GM18505 (cell line): ENCODE measurements at regions not wholly inside any gene's neighbourhood (a gene's known extent, or its start where the extent isn't known, plus 50 kb on each side); places are given as distances from the start of the nearest gene placed in this dataset.

Experiments used
- ATAC-seq: cut with Tn5 transposase; IDR thresholded peaks from one replicate; pipeline ENCODE4 v1.9.1; 2021; ENCODE audit not compliant: unreplicated experiment
- POLR2A ChIP-seq: IDR thresholded peaks from 4 replicates; pipeline ENCODE4 v1.6.1; 2011; ENCODE audit warnings: borderline replicate concordance; ENCODE audit not compliant: insufficient read depth, insufficient read length; ENCODE audit errors: extremely low read depth

- TF ChIP-seq POLR2A = no peak
- no peak for ATAC-seq
Measured at GRCh38 chr18:55833543-55833942, 245.6 kb upstream of the TCF4 start.

- no peak for TF ChIP-seq POLR2A
- no peak for ATAC-seq
Measured at GRCh38 chr18:55830544-55830943, 242.6 kb upstream of the TCF4 start.

- no peak for TF ChIP-seq POLR2A
- ATAC-seq = no peak
Measured at GRCh38 chr18:55821219-55821618, 233.2 kb upstream of the TCF4 start.

- no peak for TF ChIP-seq POLR2A
Measured at GRCh38 chr18:55819448-55819847, 231.5 kb upstream of the TCF4 start.

GRCh38 chr18:55818284-55818683, 230.3 kb upstream of the TCF4 start:
- no peak for TF ChIP-seq POLR2A
- no peak for ATAC-seq

More at GRCh38 chr18:55819448-55819847, 231.5 kb upstream of the TCF4 start:
- no peak for ATAC-seq

GRCh38 chr18:55811925-55812324, 223.9 kb upstream of the TCF4 start:
- TF ChIP-seq POLR2A = no peak
- ATAC-seq = no peak

- TF ChIP-seq POLR2A = no peak
- ATAC-seq = no peak
Measured at GRCh38 chr18:55805666-55806065, 217.7 kb upstream of the TCF4 start.

GRCh38 chr18:55795101-55795669, 207.2 kb upstream of the TCF4 start:
- ATAC-seq = no peak
- TF ChIP-seq POLR2A = no peak

- TF ChIP-seq POLR2A = no peak
- ATAC-seq = no peak
Measured at GRCh38 chr18:55794288-55795052, 206.5 kb upstream of the TCF4 start.

GRCh38 chr18:55790296-55790695, 202.3 kb upstream of the TCF4 start:
- TF ChIP-seq POLR2A = no peak
- no peak for ATAC-seq

- no peak for ATAC-seq
- no peak for TF ChIP-seq POLR2A
Measured at GRCh38 chr18:55787536-55788073, 199.6 kb upstream of the TCF4 start.

GRCh38 chr18:55786651-55787272, 198.8 kb upstream of the TCF4 start:
- no peak for TF ChIP-seq POLR2A
- no peak for ATAC-seq

GRCh38 chr18:55783921-55784320, 195.9 kb upstream of the TCF4 start:
- ATAC-seq = no peak
- TF ChIP-seq POLR2A = no peak
